Esophagus muscularis mucosa (tissue), 4 donors: ENCODE measurements at regions not wholly inside any gene's neighbourhood (a gene's known extent, or its start where the extent isn't known, plus 50 kb on each side); places are given as distances from the start of the nearest gene placed in this dataset.

Source experiments
- DNase-seq: peaks from one replicate; pipeline ENCODE4 v3.0.0-alpha.2; 2017; ENCODE audit errors: extremely low spot score
- H3K27ac ChIP-seq, 4 donors: fragments of 200-600 bp; sonication (generic); replicated peaks in 1 of 4; 1 replicate in 3 of 4; 2 replicates in 1 of 4; pipeline ENCODE4 v1.5.1; 2016 to 2019; ENCODE audit warnings: mild to moderate bottlenecking in 1 of 4
- H3K27me3 ChIP-seq, 4 donors: fragments of 200-600 bp; sonication (generic); one replicate each; pipeline versions ENCODE4 v1.5.1 to v1.6.0; 2016 to 2019
- H3K36me3 ChIP-seq, 4 donors: fragments of 200-600 bp; sonication (generic); one replicate each; pipeline ENCODE4 v1.5.1; 2016 to 2019
- H3K4me1 ChIP-seq, 4 donors: fragments of 200-600 bp; sonication (generic); one replicate each; pipeline ENCODE4 v1.5.1; 2016 to 2019
- H3K4me3 ChIP-seq, 4 donors: fragments of 200-600 bp; sonication (generic); 1 replicate in 2 of 4; 2 replicates in 2 of 4; pipeline ENCODE4 v1.5.1; 2016 to 2019; ENCODE audit warnings: mild to moderate bottlenecking in 4 of 4, moderate library complexity in 1 of 4
- H3K9me3 ChIP-seq, 4 donors: fragments of 200-600 bp; sonication (generic); 1 replicate in 3 of 4; 2 replicates in 1 of 4; pipeline ENCODE4 v1.5.1; 2016 to 2019
- CTCF ChIP-seq, 3 experiments: fragments of 200-600 bp in 2 of 3; fragments of 450-650 bp in 1 of 3; sonication (generic) in 2 of 3; IDR thresholded peaks; one replicate each; pipeline ENCODE4 v1.5.1; 2017 to 2019; ENCODE audit warnings: antibody characterized with exemption in 3 of 3, mild to moderate bottlenecking in 2 of 3, moderate library complexity in 1 of 3
- EP300 ChIP-seq: sonication (generic); formaldehyde crosslinking; IDR thresholded peaks from one replicate; pipeline ENCODE4 v1.6.1; 2017; ENCODE audit warnings: antibody characterized with exemption
- POLR2A ChIP-seq: fragments of 450-650 bp; IDR thresholded peaks from one replicate; pipeline ENCODE4 v1.6.1; 2017; ENCODE audit warnings: antibody characterized with exemption, moderate library complexity, mild to moderate bottlenecking, low read depth
- POLR2AphosphoS5 ChIP-seq, 2 donors: sonication (generic); formaldehyde crosslinking; IDR thresholded peaks; one replicate each; pipeline ENCODE4 v1.6.1; 2017; ENCODE audit warnings: antibody characterized with exemption in 2 of 2
- WGBS: methylation state at CpG from one replicate; pipeline ENCODE4 v1.1.5; 2018; 5-methylcytosine and 5-hydroxymethylcytosine counted together
- intact Hi-C: fragments of 100-400 bp; cut with DNase I; formaldehyde crosslinking; loops from one replicate; pipeline ENCODE4 v1.15.1; 2023

GRCh38 chr18:78849046-78849445, 130.6 kb upstream of the SALL3 start:
- Histone ChIP-seq H3K9me3 (peaks cover 0 to 18% (median 12%) of the 10 kb centered on the region in 4 donors), H3K4me3 (no peak overlapping the region), H3K4me1 (no peaks in the 10 kb centered on the region), H3K27ac (no peak overlapping the region), H3K27me3 (peaks cover 0 to 3% (median 0%) of the 10 kb centered on the region in 4 donors), H3K36me3 (no peaks in the 10 kb centered on the region)
- TF ChIP-seq POLR2AphosphoS5 (IDR thresholded peaks at IDR 0.05) (no peak), POLR2A (no peak), EP300 (no peak), CTCF (IDR thresholded peaks at IDR 0.05) (no peak)
- intact Hi-C loops = no loop called here
- 91% methylated on average over 5 of the region's 5 CpGs for WGBS
- DNase-seq = peak; percentile 77

GRCh38 chr18:78849458-78849857, 130.2 kb upstream of the SALL3 start:
- H3K27me3 ChIP-seq = peaks cover 0 to 3% (median under 1%) of the 10 kb centered on the region in 4 donors
- WGBS = 65% methylated on average over 2 of the region's 2 CpGs
- TF ChIP-seq POLR2AphosphoS5 (IDR thresholded peaks at IDR 0.05) = no peak
- no peaks in the 10 kb centered on the region for H3K4me1 ChIP-seq
- peak; percentile 47 for DNase-seq
- no peak overlapping the region for H3K27ac ChIP-seq
- peaks cover 0 to 13% (median 9%) of the 10 kb centered on the region in 4 donors for H3K9me3 ChIP-seq
- H3K4me3 ChIP-seq = no peak overlapping the region
- no peaks in the 10 kb centered on the region for H3K36me3 ChIP-seq
- intact Hi-C loops = no loop called here

- no peaks in the 10 kb centered on the region for H3K9me3 ChIP-seq
- DNase-seq = peak; percentile 60
- H3K4me3 ChIP-seq = no peak overlapping the region
- intact Hi-C loops = no loop called here
- TF ChIP-seq POLR2A = no peak
- TF ChIP-seq CTCF (IDR thresholded peaks at IDR 0.05) = no peak
- no peak for TF ChIP-seq POLR2AphosphoS5 (IDR thresholded peaks at IDR 0.05)
- TF ChIP-seq EP300 = no peak
- no peaks in the 10 kb centered on the region for H3K36me3 ChIP-seq
- H3K27me3 ChIP-seq = peaks cover 0 to 29% (median 0%) of the 10 kb centered on the region in 4 donors
- H3K27ac ChIP-seq = no peak overlapping the region
- 76% methylated on average over 3 of the region's 3 CpGs for WGBS
- no peaks in the 10 kb centered on the region for H3K4me1 ChIP-seq
These were observed 126.3 kb upstream of the SALL3 start for GRCh38 chr18:78853341-78853740.

- H3K9me3 ChIP-seq = no peaks in the 10 kb centered on the region
- H3K36me3 ChIP-seq = no peaks in the 10 kb centered on the region
- DNase-seq = peak; percentile 75
- no peaks in the 10 kb centered on the region for H3K4me1 ChIP-seq
- no peak overlapping the region for H3K27ac ChIP-seq
- 73% methylated on average over 4 of the region's 4 CpGs for WGBS
- TF ChIP-seq POLR2AphosphoS5 (IDR thresholded peaks at IDR 0.05) = no peak
- no peak for TF ChIP-seq POLR2A
- no peak for TF ChIP-seq EP300
- TF ChIP-seq CTCF (IDR thresholded peaks at IDR 0.05) = no peak
- H3K4me3 ChIP-seq = no peak overlapping the region
- peaks cover 0 to 43% (median 0%) of the 10 kb centered on the region in 4 donors for H3K27me3 ChIP-seq
- intact Hi-C loops = no loop called here
These were observed 124.4 kb upstream of the SALL3 start for GRCh38 chr18:78855188-78855587.

- Histone ChIP-seq H3K4me1 (no peaks in the 10 kb centered on the region), H3K27me3 (peaks cover 0 to 49% (median 0%) of the 10 kb centered on the region in 4 donors), H3K9me3 (no peaks in the 10 kb centered on the region), H3K4me3 (no peak overlapping the region), H3K27ac (no peak overlapping the region), H3K36me3 (no peaks in the 10 kb centered on the region)
- peak; percentile 80 for DNase-seq
- 93% methylated on average over 43 of the region's 50 CpGs for WGBS
- intact Hi-C loops = no loop called here
- TF ChIP-seq EP300 = no peak
- no peak for TF ChIP-seq CTCF (IDR thresholded peaks at IDR 0.05)
- no peak for TF ChIP-seq POLR2AphosphoS5 (IDR thresholded peaks at IDR 0.05)
- no peak for TF ChIP-seq POLR2A
These were observed 122.9 kb upstream of the SALL3 start for GRCh38 chr18:78856569-78857313.
